Osteocyte (in vitro differentiated cells): ENCODE measurements at regions not wholly inside any gene's neighbourhood (a gene's known extent, or its start where the extent isn't known, plus 50 kb on each side); places are given as distances from the start of the nearest gene placed in this dataset.

Experiments used
- DNase-seq: peaks from one replicate; pipeline ENCODE4 v3.0.0; 2021; ENCODE audit warnings: mixed read lengths; ENCODE audit not compliant: unreplicated experiment; ENCODE audit errors: extremely low spot score
- H3K27ac Mint-ChIP-seq: one replicate; pipeline ENCODE4 v1.8.0; 2021; ENCODE audit warnings: mild to moderate bottlenecking, mixed read lengths; ENCODE audit not compliant: unreplicated experiment
- H3K27me3 Mint-ChIP-seq: one replicate; pipeline ENCODE4 v1.8.0; 2021; ENCODE audit warnings: mixed read lengths; ENCODE audit not compliant: unreplicated experiment
- H3K36me3 Mint-ChIP-seq: one replicate; pipeline ENCODE4 v1.8.0; 2021; ENCODE audit warnings: mixed read lengths; ENCODE audit not compliant: unreplicated experiment
- H3K4me1 Mint-ChIP-seq: one replicate; pipeline ENCODE4 v1.8.0; 2021; ENCODE audit warnings: mixed read lengths; ENCODE audit not compliant: unreplicated experiment
- H3K4me3 Mint-ChIP-seq: one replicate; pipeline ENCODE4 v1.8.0; 2021; ENCODE audit warnings: mild to moderate bottlenecking, moderate library complexity, mixed read lengths; ENCODE audit not compliant: unreplicated experiment
- H3K9me3 Mint-ChIP-seq: one replicate; pipeline ENCODE4 v1.8.0; 2021; ENCODE audit warnings: mixed read lengths; ENCODE audit not compliant: unreplicated experiment
- CTCF ChIP-seq: fragments of 200-600 bp; sonication (generic); IDR thresholded peaks from 2 replicates; pipeline ENCODE4 v1.5.0; 2021; ENCODE audit warnings: antibody characterized with exemption, mild to moderate bottlenecking, moderate library complexity

- Mint-ChIP-seq H3K27me3 (peaks cover 12% of the 10 kb centered on the region), H3K27ac (no peak overlapping the region), H3K4me1 (peaks cover 4% of the 10 kb centered on the region), H3K36me3 (no peaks in the 10 kb centered on the region), H3K4me3 (no peak overlapping the region), H3K9me3 (no peaks in the 10 kb centered on the region)
- no peak for DNase-seq
- no peak for TF ChIP-seq CTCF
Measured at GRCh38 chr9:31314241-31314640, 1070.2 kb upstream of the ACO1 start.

GRCh38 chr9:31320494-31320893 is 1063.9 kb upstream of the ACO1 start:
- Mint-ChIP-seq H3K36me3 (no peaks in the 10 kb centered on the region), H3K4me1 (no peaks in the 10 kb centered on the region), H3K4me3 (no peak overlapping the region), H3K9me3 (no peaks in the 10 kb centered on the region), H3K27me3 (peaks cover 2% of the 10 kb centered on the region), H3K27ac (no peak overlapping the region)
- TF ChIP-seq CTCF, result no peak
- no peak for DNase-seq

GRCh38 chr9:31321256-31321655 is 1063.2 kb upstream of the ACO1 start:
- Mint-ChIP-seq H3K4me1 (no peaks in the 10 kb centered on the region), H3K9me3 (no peaks in the 10 kb centered on the region), H3K27me3 (peaks cover 2% of the 10 kb centered on the region), H3K4me3 (no peak overlapping the region), H3K36me3 (no peaks in the 10 kb centered on the region), H3K27ac (no peak overlapping the region)
- DNase-seq, result no peak
- no peak for TF ChIP-seq CTCF

- TF ChIP-seq CTCF, result no peak
- H3K27ac Mint-ChIP-seq, result no peak overlapping the region
- H3K4me1 Mint-ChIP-seq, result no peaks in the 10 kb centered on the region
- no peaks in the 10 kb centered on the region for H3K36me3 Mint-ChIP-seq
- H3K9me3 Mint-ChIP-seq, result no peaks in the 10 kb centered on the region
- H3K4me3 Mint-ChIP-seq, result no peak overlapping the region
- peaks cover 5% of the 10 kb centered on the region for H3K27me3 Mint-ChIP-seq
- DNase-seq, result no peak
Measured at GRCh38 chr9:31321686-31322085, 1062.8 kb upstream of the ACO1 start.

- no peak overlapping the region for H3K27ac Mint-ChIP-seq
- no peaks in the 10 kb centered on the region for H3K4me1 Mint-ChIP-seq
- no peak for TF ChIP-seq CTCF
- DNase-seq, result no peak
- no peaks in the 10 kb centered on the region for H3K9me3 Mint-ChIP-seq
- no peak overlapping the region for H3K4me3 Mint-ChIP-seq
- H3K27me3 Mint-ChIP-seq, result peaks cover 11% of the 10 kb centered on the region
- H3K36me3 Mint-ChIP-seq, result no peaks in the 10 kb centered on the region
Measured at GRCh38 chr9:31323726-31324444, 1060.6 kb upstream of the ACO1 start.
